ENCODE measurements at regions not wholly inside any gene's neighbourhood (a gene's known extent, or its start where the extent isn't known, plus 50 kb on each side); places are given as distances from the start of the nearest gene placed in this dataset.

DNA sequence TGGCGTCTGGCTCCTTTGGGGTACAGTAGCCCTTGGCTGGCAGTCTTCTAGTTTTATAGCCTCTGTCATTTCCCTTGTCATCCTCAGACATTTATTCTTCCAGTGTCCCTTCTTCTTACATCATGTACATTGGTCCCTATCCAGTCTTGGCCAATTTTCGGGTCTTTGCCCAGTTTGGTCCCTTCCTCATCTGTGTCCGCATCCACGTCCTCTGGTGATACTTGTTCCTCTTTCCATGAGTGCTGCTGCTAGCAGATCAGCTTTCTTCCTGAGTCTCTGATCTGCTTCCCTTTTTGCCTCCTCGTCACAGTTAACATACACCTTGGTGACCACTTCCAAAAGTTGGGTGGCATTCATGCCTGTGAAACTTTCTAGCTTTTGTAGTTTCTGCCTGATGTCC lies 86.2 kb upstream of the GPR6 start:
- H3K4me3 ChIP-seq = no peak overlapping the region
- H3K27me3 ChIP-seq (replicated peaks; ENCODE audit: insufficient read depth) = no peaks in the 10 kb centered on the region
- intact Hi-C loops (cut with DNase I) = no loop called here
- TF ChIP-seq POLR2A (IDR thresholded peaks at IDR 0.05) (no peak), POLR2AphosphoS5 (IDR thresholded peaks at IDR 0.05) (no peak)
- TF ChIP-seq, protein P1, sequence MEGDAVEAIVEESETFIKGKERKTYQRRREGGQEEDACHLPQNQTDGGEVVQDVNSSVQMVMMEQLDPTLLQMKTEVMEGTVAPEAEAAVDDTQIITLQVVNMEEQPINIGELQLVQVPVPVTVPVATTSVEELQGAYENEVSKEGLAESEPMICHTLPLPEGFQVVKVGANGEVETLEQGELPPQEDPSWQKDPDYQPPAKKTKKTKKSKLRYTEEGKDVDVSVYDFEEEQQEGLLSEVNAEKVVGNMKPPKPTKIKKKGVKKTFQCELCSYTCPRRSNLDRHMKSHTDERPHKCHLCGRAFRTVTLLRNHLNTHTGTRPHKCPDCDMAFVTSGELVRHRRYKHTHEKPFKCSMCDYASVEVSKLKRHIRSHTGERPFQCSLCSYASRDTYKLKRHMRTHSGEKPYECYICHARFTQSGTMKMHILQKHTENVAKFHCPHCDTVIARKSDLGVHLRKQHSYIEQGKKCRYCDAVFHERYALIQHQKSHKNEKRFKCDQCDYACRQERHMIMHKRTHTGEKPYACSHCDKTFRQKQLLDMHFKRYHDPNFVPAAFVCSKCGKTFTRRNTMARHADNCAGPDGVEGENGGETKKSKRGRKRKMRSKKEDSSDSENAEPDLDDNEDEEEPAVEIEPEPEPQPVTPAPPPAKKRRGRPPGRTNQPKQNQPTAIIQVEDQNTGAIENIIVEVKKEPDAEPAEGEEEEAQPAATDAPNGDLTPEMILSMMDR (IDR thresholded peaks at IDR 0.05) = no peak
- whole genome bisulfite sequencing = 91% methylated on average over 5 of the region's 5 CpGs
- no peaks in the 10 kb centered on the region for H3K36me3 ChIP-seq
- H3K9me3 ChIP-seq = no peaks in the 10 kb centered on the region
- peaks cover 2% of the 10 kb centered on the region for H3K4me1 ChIP-seq (replicated peaks)
- no peak for DNase-seq (ENCODE audit: low spot score)
- H3K27ac ChIP-seq = no peak overlapping the region

DNA sequence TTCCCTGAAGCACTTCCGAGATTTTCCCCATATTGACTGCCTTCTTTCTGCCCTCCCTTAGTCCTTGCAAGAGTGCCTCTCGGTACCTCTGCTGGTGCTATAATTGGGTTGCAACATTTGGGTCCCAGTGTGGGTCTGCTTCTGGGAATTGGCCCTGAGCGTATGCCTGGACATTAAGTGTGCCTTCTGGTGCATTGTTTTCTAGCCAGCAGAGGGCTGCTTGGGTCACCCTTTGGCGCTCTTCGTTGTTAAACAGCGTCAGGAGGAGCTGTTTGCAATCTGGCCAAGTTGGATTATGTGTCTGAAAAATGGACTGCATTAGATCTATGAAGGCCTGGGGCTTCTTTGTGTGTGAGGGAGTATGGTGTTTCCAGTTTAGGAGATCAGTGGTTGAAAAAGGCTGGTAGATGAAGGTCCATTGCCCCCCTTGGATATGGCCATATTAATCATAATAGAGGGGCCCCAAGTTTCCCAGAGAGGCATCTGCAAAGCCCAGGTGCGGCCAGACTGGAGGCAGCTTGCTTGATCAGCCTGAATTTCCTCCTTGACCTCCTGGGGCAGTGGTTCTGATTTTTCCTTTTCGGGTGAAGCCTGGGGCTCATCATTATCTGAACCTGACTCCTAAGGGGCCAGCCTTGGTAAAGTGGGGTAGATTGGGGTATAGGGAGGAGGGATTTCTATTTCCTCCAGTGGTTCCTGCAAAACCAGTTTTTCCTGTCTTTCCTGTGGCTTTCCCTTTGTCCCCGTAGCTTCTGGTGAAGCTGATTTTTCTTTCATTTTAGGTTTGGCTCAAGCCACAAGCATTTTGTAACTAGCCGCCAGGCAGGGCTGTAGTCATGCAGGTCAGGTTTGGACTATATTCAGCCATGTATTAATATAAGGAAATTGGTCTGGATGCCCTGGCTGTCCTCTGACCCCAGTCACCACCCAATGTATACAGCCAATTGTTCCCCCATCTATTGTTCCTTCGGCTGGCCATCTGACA lies 85.4 kb upstream of the GPR6 start:
- DNase-seq (ENCODE audit: low spot score) = peak; percentile 38
- Histone ChIP-seq H3K36me3 (no peaks in the 10 kb centered on the region), H3K27me3 (replicated peaks; ENCODE audit: insufficient read depth) (no peaks in the 10 kb centered on the region), H3K9me3 (no peaks in the 10 kb centered on the region), H3K4me3 (no peak overlapping the region), H3K4me1 (replicated peaks) (peaks cover 2% of the 10 kb centered on the region), H3K27ac (peak overlapping the region in 1 of 2 donors; percentile 18)
- intact Hi-C loops (cut with DNase I) = no loop called here
- WGBS = 45% methylated on average over 11 of the region's 11 CpGs
- peak; percentile 37 for TF ChIP-seq POLR2AphosphoS5 (IDR thresholded peaks at IDR 0.05)
- no peak for TF ChIP-seq POLR2A (IDR thresholded peaks at IDR 0.05)
- TF ChIP-seq, protein P1 (IDR thresholded peaks at IDR 0.05) = peak in 2 of 4 experiments; percentile 13 to 20

DNA sequence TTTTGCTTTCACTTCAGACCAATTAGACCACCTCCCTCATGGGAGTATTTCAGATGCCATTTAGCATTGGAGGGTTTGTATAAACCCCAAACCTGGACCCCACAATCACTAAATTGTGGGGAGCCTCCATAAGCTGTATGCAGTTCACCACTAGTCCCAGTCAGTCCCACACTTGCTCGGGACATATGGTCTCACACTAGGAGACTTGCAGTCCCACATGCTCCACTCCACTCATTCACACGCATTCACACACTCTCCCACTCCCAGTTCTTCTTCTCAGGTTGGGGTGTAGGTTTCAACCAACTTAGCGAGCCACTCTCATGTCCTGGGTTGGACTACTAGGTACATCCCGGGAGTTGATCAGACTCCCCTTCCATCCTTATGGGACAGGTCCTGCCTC lies 84.5 kb upstream of the GPR6 start:
- H3K4me1 ChIP-seq (replicated peaks) = peaks cover 2% of the 10 kb centered on the region
- no peaks in the 10 kb centered on the region for H3K36me3 ChIP-seq
- H3K27ac ChIP-seq = no peak overlapping the region
- TF ChIP-seq, protein P1 (IDR thresholded peaks at IDR 0.05) = no peak
- TF ChIP-seq POLR2A (IDR thresholded peaks at IDR 0.05) (no peak), POLR2AphosphoS5 (IDR thresholded peaks at IDR 0.05) (no peak)
- no peak overlapping the region for H3K4me3 ChIP-seq
- intact Hi-C loops (cut with DNase I) = no loop called here
- DNase-seq (ENCODE audit: low spot score) = no peak
- 99% methylated on average over 4 of the region's 4 CpGs for WGBS
- H3K27me3 ChIP-seq (replicated peaks; ENCODE audit: insufficient read depth) = no peaks in the 10 kb centered on the region
- no peaks in the 10 kb centered on the region for H3K9me3 ChIP-seq

DNA sequence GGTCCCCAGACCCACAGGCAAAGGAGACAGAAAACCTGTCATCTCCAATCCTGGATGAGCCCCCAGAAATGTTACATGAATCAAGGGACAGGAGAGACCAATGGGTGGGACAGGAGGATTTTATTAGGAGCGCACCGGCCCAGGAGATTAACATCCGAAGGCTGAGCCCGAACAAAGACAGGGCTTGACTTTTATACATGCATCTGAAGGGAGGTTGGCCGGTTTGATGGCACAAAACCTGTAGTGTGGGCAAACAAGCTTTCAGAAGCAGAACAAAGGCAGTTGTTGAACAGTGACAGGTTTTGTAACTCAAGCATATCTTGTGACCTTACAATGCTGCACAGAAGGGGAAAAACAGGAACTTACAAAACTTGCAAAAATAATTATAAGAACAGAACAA lies 83.9 kb upstream of the GPR6 start:
- no peaks in the 10 kb centered on the region for H3K27me3 ChIP-seq (replicated peaks; ENCODE audit: insufficient read depth)
- TF ChIP-seq, protein P1 (IDR thresholded peaks at IDR 0.05) = no peak
- TF ChIP-seq POLR2AphosphoS5 (IDR thresholded peaks at IDR 0.05) (no peak), POLR2A (IDR thresholded peaks at IDR 0.05) (no peak)
- H3K4me1 ChIP-seq (replicated peaks) = peaks cover 2% of the 10 kb centered on the region
- no peak for DNase-seq (ENCODE audit: low spot score)
- intact Hi-C loops (cut with DNase I) = no loop called here
- H3K9me3 ChIP-seq = no peaks in the 10 kb centered on the region
- no peak overlapping the region for H3K4me3 ChIP-seq
- H3K36me3 ChIP-seq = no peaks in the 10 kb centered on the region
- 79% methylated on average over 5 of the region's 5 CpGs for WGBS
- no peak overlapping the region for H3K27ac ChIP-seq

DNA sequence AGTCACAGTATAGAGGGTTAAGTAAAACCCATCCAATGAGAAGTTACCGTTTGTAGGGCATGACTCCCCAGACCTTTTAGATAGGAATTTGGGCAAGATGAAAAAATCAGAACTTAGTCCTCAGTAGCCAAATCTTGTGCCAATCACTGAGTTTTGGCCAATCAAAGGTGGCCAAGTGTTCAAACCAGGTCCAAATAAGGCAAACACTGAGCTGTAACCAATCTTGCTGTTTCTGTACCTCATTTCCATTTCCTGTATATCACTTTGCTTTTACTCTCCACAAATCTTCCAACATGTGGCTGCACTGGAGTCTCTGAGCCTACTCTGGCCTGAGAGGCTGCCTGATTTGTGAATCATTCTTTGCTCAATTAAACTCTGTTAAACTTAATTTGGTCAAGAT lies 81.8 kb upstream of the GPR6 start:
- Histone ChIP-seq H3K4me1 (replicated peaks) (peaks cover 2% of the 10 kb centered on the region), H3K4me3 (no peak overlapping the region), H3K27me3 (replicated peaks; ENCODE audit: insufficient read depth) (no peaks in the 10 kb centered on the region), H3K27ac (no peak overlapping the region), H3K36me3 (no peaks in the 10 kb centered on the region), H3K9me3 (no peaks in the 10 kb centered on the region)
- WGBS = 79% methylated on average over 1 of the region's 1 CpG
- intact Hi-C loops (cut with DNase I) = no loop called here
- DNase-seq (ENCODE audit: low spot score) = no peak
- no peak for TF ChIP-seq POLR2AphosphoS5 (IDR thresholded peaks at IDR 0.05)
- TF ChIP-seq, protein P1 (IDR thresholded peaks at IDR 0.05) = no peak
